C4-2B (cell line): ENCODE measurements at regions not wholly inside any gene's neighbourhood (a gene's known extent, or its start where the extent isn't known, plus 50 kb on each side); places are given as distances from the start of the nearest gene placed in this dataset.

Experiments
- ZFX ChIP-seq: fragments of 450-650 bp; IDR thresholded peaks from 2 replicates; pipeline ENCODE4 v1.6.1; 2017
- TF ChIP-seq, protein P1 (sequence below): fragments of 450-650 bp; conservative IDR thresholded peaks from 2 replicates; pipeline ENCODE4 v1.5.1; 2017; ENCODE audit warnings: mild to moderate bottlenecking

DNA sequence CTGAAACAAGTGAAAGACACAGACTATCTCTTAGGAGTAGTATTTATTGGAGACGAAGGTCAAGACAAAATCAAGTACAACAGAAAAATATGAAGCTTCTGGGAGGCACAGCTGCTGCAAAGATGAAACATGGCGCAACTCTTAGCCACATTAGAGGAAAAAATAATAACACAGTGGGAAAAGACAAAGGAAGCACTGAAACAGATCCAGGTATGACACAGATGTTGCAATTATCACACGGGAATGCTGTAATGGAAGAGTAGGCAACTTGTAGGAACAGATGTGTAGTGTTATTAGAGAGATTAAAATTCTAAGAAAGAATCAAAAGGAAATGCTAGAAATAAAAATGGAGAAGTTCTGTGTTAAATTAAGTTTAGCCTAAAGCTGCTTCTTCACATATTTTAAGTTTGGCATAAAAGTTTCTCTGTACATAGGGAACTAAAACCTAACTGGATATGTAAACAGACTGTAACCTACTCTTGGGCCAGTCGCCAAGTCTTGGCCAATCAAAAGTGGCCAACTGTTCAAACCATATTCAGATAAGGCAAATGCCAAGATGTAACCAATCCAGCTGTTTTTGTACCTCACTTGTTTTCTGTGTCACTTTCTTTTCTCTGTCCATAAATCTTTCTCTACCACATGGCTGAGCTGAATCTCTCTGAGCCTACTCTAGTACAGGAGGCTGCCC lies 1132.0 kb upstream of the LRRTM3 start:
- TF ChIP-seq, protein P1, sequence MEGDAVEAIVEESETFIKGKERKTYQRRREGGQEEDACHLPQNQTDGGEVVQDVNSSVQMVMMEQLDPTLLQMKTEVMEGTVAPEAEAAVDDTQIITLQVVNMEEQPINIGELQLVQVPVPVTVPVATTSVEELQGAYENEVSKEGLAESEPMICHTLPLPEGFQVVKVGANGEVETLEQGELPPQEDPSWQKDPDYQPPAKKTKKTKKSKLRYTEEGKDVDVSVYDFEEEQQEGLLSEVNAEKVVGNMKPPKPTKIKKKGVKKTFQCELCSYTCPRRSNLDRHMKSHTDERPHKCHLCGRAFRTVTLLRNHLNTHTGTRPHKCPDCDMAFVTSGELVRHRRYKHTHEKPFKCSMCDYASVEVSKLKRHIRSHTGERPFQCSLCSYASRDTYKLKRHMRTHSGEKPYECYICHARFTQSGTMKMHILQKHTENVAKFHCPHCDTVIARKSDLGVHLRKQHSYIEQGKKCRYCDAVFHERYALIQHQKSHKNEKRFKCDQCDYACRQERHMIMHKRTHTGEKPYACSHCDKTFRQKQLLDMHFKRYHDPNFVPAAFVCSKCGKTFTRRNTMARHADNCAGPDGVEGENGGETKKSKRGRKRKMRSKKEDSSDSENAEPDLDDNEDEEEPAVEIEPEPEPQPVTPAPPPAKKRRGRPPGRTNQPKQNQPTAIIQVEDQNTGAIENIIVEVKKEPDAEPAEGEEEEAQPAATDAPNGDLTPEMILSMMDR, result no peak
- TF ChIP-seq ZFX, result no peak
